Posterior cingulate gyrus (tissue), 11 donors: ENCODE measurements at regions not wholly inside any gene's neighbourhood (a gene's known extent, or its start where the extent isn't known, plus 50 kb on each side); places are given as distances from the start of the nearest gene placed in this dataset.

ENCODE experiments used
- DNase-seq, 10 donors: peaks; one replicate each; pipeline versions ENCODE4 v3.0.0 to v3.0.0-alpha.2; 2020 to 2021; ENCODE audit warnings: mixed read lengths in 3 of 10
- intact Hi-C: fragments of 100-400 bp; cut with DNase I; formaldehyde crosslinking; loops from one replicate; pipeline ENCODE4 v1.15.1; 2023

- DNase-seq, result no peak
- intact Hi-C loops, result no loop called here
These were observed 363.9 kb upstream of the CDH5 start for GRCh38 chr16:66002601-66003000.

GRCh38 chr16:66001432-66001831 is 365.1 kb upstream of the CDH5 start:
- intact Hi-C loops, result no loop called here
- DNase-seq, result no peak

- no peak for DNase-seq
- intact Hi-C loops, result no loop called here
These were observed 368.0 kb upstream of the CDH5 start for GRCh38 chr16:65998443-65998842.

GRCh38 chr16:65994291-65994690 is 372.2 kb upstream of the CDH5 start:
- intact Hi-C loops, result no loop called here
- no peak for DNase-seq

- no peak for DNase-seq
- intact Hi-C loops, result no loop called here
These were observed 375.3 kb upstream of the CDH5 start for GRCh38 chr16:65991149-65991701.

- intact Hi-C loops, result no loop called here
- no peak for DNase-seq
These were observed 376.5 kb upstream of the CDH5 start for GRCh38 chr16:65989861-65990604.

- no peak for DNase-seq
- intact Hi-C loops, result no loop called here
These were observed 378.4 kb upstream of the CDH5 start for GRCh38 chr16:65988024-65988595.

GRCh38 chr16:65984296-65984695 is 382.2 kb upstream of the CDH5 start:
- intact Hi-C loops, result no loop called here
- no peak for DNase-seq

GRCh38 chr16:65981057-65981456 is 385.4 kb upstream of the CDH5 start:
- intact Hi-C loops, result no loop called here
- DNase-seq, result no peak

GRCh38 chr16:65975049-65975708 is 391.3 kb upstream of the CDH5 start:
- intact Hi-C loops, result no loop called here
- no peak for DNase-seq

- intact Hi-C loops, result no loop called here
- DNase-seq, result no peak
These were observed 399.1 kb upstream of the CDH5 start for GRCh38 chr16:65967376-65967775.

GRCh38 chr16:65965628-65966027 is 400.9 kb upstream of the CDH5 start:
- DNase-seq, result no peak
- intact Hi-C loops, result no loop called here

GRCh38 chr16:65964752-65965151 is 401.7 kb upstream of the CDH5 start:
- intact Hi-C loops, result no loop called here
- DNase-seq, result no peak

- intact Hi-C loops, result no loop called here
- no peak for DNase-seq
These were observed 404.9 kb upstream of the CDH5 start for GRCh38 chr16:65961476-65962143.

- intact Hi-C loops, result no loop called here
- DNase-seq, result no peak
These were observed 406.5 kb upstream of the CDH5 start for GRCh38 chr16:65959983-65960382.

- DNase-seq, result no peak
These were observed 408.4 kb upstream of the CDH5 start for GRCh38 chr16:65958086-65958485.

GRCh38 chr16:65956100-65956499 is 410.4 kb upstream of the CDH5 start:
- intact Hi-C loops, result no loop called here
- no peak for DNase-seq

More at GRCh38 chr16:65958086-65958485, 408.4 kb upstream of the CDH5 start:
- intact Hi-C loops, result no loop called here

- intact Hi-C loops, result no loop called here
- DNase-seq, result no peak
These were observed 412.0 kb upstream of the CDH5 start for GRCh38 chr16:65954446-65954845.

GRCh38 chr16:65950211-65950610 is 416.3 kb upstream of the CDH5 start:
- intact Hi-C loops, result no loop called here
- no peak for DNase-seq

GRCh38 chr16:65948361-65948760 is 418.1 kb upstream of the CDH5 start:
- intact Hi-C loops, result no loop called here
- DNase-seq, result no peak

- DNase-seq, result no peak
- intact Hi-C loops, result no loop called here
These were observed 418.5 kb upstream of the CDH5 start for GRCh38 chr16:65947951-65948350.
